IMR-90 (cell line): ENCODE measurements at regions not wholly inside any gene's neighbourhood (a gene's known extent, or its start where the extent isn't known, plus 50 kb on each side); places are given as distances from the start of the nearest gene placed in this dataset.

Source experiments
- CEBPB ChIP-seq: IDR thresholded peaks from 2 replicates; pipeline ENCODE4 v1.6.1; 2012; ENCODE audit warnings: low read depth, low read length, improper control_type of control experiment
- CHD1 ChIP-seq: IDR thresholded peaks from 2 replicates; pipeline ENCODE4 v1.6.1; 2012; ENCODE audit warnings: low read depth, low read length, improper control_type of control experiment
- CTCF ChIP-seq: conservative IDR thresholded peaks from 2 replicates; pipeline ENCODE4 v1.5.1; 2012; ENCODE audit warnings: mild to moderate bottlenecking, low read depth, low read length, improper control_type of control experiment
- POLR2A ChIP-seq: IDR thresholded peaks from 2 replicates; pipeline ENCODE4 v1.6.1; 2012; ENCODE audit warnings: mild to moderate bottlenecking, low read depth, low read length
- RAD21 ChIP-seq: IDR thresholded peaks from 2 replicates; pipeline ENCODE4 v1.6.1; 2012; ENCODE audit warnings: low read length, improper control_type of control experiment

GRCh38 chr4:29405116-29405515 lies 1315.1 kb upstream of the PCDH7 start:
- no peak for TF ChIP-seq CTCF
- no peak for TF ChIP-seq CHD1
- TF ChIP-seq POLR2A, result no peak
- no peak for TF ChIP-seq RAD21
- no peak for TF ChIP-seq CEBPB
